PC-9 (cell line): ENCODE measurements at regions not wholly inside any gene's neighbourhood (a gene's known extent, or its start where the extent isn't known, plus 50 kb on each side); places are given as distances from the start of the nearest gene placed in this dataset.

ENCODE experiments used
- BruUV-seq: library from RNA; stranded (reverse); fragments of 400-500 nt; replicated peaks from 2 replicates; lab custom pipeline; 2021; lab: Mats Ljungman, UMichigan
- CTCF ChIA-PET: fragments of 300-600 bp; sonication (Branson Sonifier 250); formaldehyde crosslinking; loops from one replicate; lab custom pipeline; 2022; ENCODE audit warnings: antibody characterized with exemption; lab: Charles Lee
- POLR2A ChIA-PET: fragments of 300-600 bp; sonication (Branson Sonifier 250); formaldehyde crosslinking; loops from one replicate; lab custom pipeline; 2022; ENCODE audit warnings: antibody characterized with exemption; ENCODE audit not compliant: unreplicated experiment; lab: Charles Lee
- DNase-seq, 2 experiments: peaks; one replicate each; pipeline versions ENCODE4 v3.0.0 to v3.0.0-alpha.2; 2015 to 2022; ENCODE audit warnings: mixed read lengths in 1 of 2
- H2AFZ ChIP-seq: fragments of 200-600 bp; sonication (generic); 2 replicates; pipeline ENCODE4 v1.8.1; 2017; ENCODE audit warnings: antibody characterized with exemption
- H3F3A ChIP-seq: fragments of 200-600 bp; sonication (generic); 2 replicates; pipeline ENCODE4 v1.8.1; 2017; ENCODE audit warnings: antibody characterized with exemption, mild to moderate bottlenecking, low read depth; ENCODE audit not compliant: insufficient read depth
- H3K27ac ChIP-seq: fragments of 200-600 bp; sonication (generic); 2 replicates; pipeline ENCODE4 v1.6.1; 2016; ENCODE audit warnings: mixed run types
- H3K27me3 ChIP-seq: fragments of 200-600 bp; sonication (generic); 2 replicates; pipeline ENCODE4 v1.6.1; 2016; ENCODE audit warnings: low read depth, mixed run types; ENCODE audit not compliant: insufficient read depth
- H3K36me3 ChIP-seq: fragments of 200-600 bp; sonication (generic); 2 replicates; pipeline ENCODE4 v1.6.1; 2016; ENCODE audit warnings: low read depth, mixed run types
- H3K4me1 ChIP-seq: fragments of 200-600 bp; sonication (generic); replicated peaks from 2 replicates; pipeline ENCODE4 v1.6.1; 2016; ENCODE audit warnings: mixed run types; ENCODE audit not compliant: insufficient read depth
- H3K4me2 ChIP-seq: fragments of 200-600 bp; sonication (generic); 2 replicates; pipeline ENCODE4 v1.6.1; 2017; ENCODE audit warnings: mixed run types
- H3K4me3 ChIP-seq: fragments of 200-600 bp; sonication (generic); 2 replicates; pipeline ENCODE4 v1.6.1; 2016; ENCODE audit warnings: mixed run types
- H3K79me2 ChIP-seq: fragments of 200-600 bp; sonication (generic); 2 replicates; pipeline ENCODE4 v1.6.1; 2017; ENCODE audit warnings: low read depth, mixed run types
- H3K9me2 ChIP-seq: fragments of 200-600 bp; sonication (generic); 2 replicates; pipeline ENCODE4 v1.8.1; 2017; ENCODE audit warnings: mild to moderate bottlenecking; ENCODE audit not compliant: insufficient read depth
- H3K9me3 ChIP-seq: fragments of 200-600 bp; sonication (generic); 2 replicates; pipeline ENCODE4 v1.8.1; 2016; ENCODE audit warnings: low read depth; ENCODE audit not compliant: insufficient read depth
- H4K20me1 ChIP-seq: fragments of 200-600 bp; sonication (generic); 2 replicates; pipeline ENCODE4 v1.8.1; 2017; ENCODE audit not compliant: insufficient read depth
- EZH2 ChIP-seq: fragments of 200-600 bp; sonication (generic); IDR thresholded peaks from 2 replicates; pipeline ENCODE4 v1.8.0; 2017; ENCODE audit warnings: antibody characterized with exemption, low read depth
- intact Hi-C: fragments of 100-400 bp; cut with micrococcal nuclease; formaldehyde crosslinking; loops from one replicate; pipeline ENCODE4 v1.10.0; 2022; ENCODE audit not compliant: unreplicated experiment
- TF ChIP-seq, protein P1 (sequence below): fragments of 200-600 bp; sonication (generic); conservative IDR thresholded peaks from 2 replicates; pipeline ENCODE4 v1.6.1; 2017; ENCODE audit warnings: mixed run types, antibody characterized with exemption, mild to moderate bottlenecking, moderate library complexity

DNA sequence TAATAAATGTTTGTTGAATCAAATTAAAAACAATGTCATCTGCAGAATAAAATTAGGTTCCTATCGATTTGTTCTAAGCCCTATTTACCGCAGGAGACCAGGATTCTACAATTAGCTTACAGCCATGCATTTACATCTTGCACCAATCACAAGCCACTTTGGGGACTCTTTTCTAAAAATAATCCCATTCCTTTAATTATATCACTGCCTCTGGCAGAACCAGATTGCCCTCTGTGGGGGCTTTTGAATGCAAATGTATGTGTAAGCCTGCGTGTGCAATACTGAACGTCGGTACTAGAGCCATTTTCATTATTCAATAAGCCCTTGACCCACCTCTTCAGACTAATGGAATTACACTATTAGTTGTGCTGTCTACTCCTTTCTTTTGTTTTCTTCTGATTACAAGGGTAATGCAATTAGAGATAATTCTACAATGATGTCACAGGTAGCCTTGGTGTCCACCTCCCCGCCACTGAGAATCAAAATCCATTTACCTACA lies 391.3 kb upstream of the XYLT1 start:
- H3K27ac ChIP-seq, result no peak overlapping the region
- no peaks in the 10 kb centered on the region for H3K36me3 ChIP-seq
- H3K9me2 ChIP-seq, result no peaks in the 10 kb centered on the region
- H3K79me2 ChIP-seq, result no peaks in the 10 kb centered on the region
- no peaks in the 10 kb centered on the region for H3K4me1 ChIP-seq
- intact Hi-C loops, result no loop called here
- peaks cover 22% of the 10 kb centered on the region; the same call in 1 of the 2 replicates for H3K27me3 ChIP-seq
- CTCF ChIA-PET, result no interaction called here
- no peaks in the 10 kb centered on the region for H3F3A ChIP-seq
- TF ChIP-seq EZH2, result no peak
- TF ChIP-seq, protein P1, sequence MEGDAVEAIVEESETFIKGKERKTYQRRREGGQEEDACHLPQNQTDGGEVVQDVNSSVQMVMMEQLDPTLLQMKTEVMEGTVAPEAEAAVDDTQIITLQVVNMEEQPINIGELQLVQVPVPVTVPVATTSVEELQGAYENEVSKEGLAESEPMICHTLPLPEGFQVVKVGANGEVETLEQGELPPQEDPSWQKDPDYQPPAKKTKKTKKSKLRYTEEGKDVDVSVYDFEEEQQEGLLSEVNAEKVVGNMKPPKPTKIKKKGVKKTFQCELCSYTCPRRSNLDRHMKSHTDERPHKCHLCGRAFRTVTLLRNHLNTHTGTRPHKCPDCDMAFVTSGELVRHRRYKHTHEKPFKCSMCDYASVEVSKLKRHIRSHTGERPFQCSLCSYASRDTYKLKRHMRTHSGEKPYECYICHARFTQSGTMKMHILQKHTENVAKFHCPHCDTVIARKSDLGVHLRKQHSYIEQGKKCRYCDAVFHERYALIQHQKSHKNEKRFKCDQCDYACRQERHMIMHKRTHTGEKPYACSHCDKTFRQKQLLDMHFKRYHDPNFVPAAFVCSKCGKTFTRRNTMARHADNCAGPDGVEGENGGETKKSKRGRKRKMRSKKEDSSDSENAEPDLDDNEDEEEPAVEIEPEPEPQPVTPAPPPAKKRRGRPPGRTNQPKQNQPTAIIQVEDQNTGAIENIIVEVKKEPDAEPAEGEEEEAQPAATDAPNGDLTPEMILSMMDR, result no peak
- H3K9me3 ChIP-seq, result no peaks in the 10 kb centered on the region
- H3K4me2 ChIP-seq, result no peak overlapping the region
- no peak for DNase-seq
- no peaks in the 10 kb centered on the region for H4K20me1 ChIP-seq
- no peak overlapping the region for H3K4me3 ChIP-seq
- no TSS peak for BruUV-seq
- POLR2A ChIA-PET, result no interaction called here
- no peak overlapping the region for H2AFZ ChIP-seq

DNA sequence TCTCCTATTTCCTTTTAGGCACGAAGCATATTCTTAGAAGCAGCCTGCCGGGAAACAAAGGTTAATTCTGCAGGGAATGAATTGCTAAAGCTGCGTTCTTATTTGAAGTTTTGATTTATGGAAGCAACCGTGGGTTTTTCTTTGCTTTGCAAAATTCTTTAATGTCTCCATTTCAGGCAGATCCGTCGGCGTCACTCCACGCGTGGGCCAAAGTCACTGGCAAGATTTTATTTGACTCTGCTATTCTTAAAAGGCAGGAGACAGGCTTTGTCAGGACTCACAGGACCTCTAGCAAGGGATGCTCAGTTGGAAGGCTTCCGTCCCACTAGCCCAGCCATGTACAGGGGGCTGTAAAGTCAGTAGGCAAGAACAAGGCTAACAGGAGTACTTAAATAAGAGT lies 387.3 kb upstream of the XYLT1 start:
- POLR2A ChIA-PET, result no interaction called here
- no peaks in the 10 kb centered on the region for H3K79me2 ChIP-seq
- H3K4me3 ChIP-seq, result no peak overlapping the region
- CTCF ChIA-PET, result no interaction called here
- H3K27me3 ChIP-seq, result peaks cover 31% of the 10 kb centered on the region
- H3F3A ChIP-seq, result no peaks in the 10 kb centered on the region
- TF ChIP-seq, protein P1, result no peak
- TF ChIP-seq EZH2, result no peak
- H2AFZ ChIP-seq, result no peak overlapping the region
- no peak overlapping the region for H3K4me2 ChIP-seq
- DNase-seq, result no peak
- intact Hi-C loops, result no loop called here
- no peak overlapping the region for H3K27ac ChIP-seq
- no peaks in the 10 kb centered on the region for H3K4me1 ChIP-seq
- no TSS peak for BruUV-seq
- H3K36me3 ChIP-seq, result no peaks in the 10 kb centered on the region
- no peaks in the 10 kb centered on the region for H3K9me3 ChIP-seq
- H4K20me1 ChIP-seq, result no peaks in the 10 kb centered on the region
- no peaks in the 10 kb centered on the region for H3K9me2 ChIP-seq

DNA sequence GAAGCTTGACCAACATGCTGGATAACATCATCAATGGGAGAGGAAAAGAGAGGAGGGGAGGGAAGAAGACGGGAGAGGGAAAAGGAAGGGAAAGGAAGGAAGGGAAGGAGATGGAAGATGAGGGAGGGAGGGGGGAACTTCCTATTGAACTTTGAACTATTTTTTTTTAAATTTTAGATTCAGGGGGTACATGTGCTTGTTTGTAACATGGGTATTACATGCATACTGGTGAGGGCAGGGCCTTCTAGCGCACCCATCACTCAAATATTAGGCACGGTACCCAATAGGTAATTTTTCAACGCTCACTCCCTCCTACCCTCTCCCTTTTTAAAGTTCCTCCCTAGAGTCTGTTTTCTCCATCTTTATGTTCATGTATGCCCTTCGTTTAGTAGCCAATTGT lies 383.2 kb upstream of the XYLT1 start:
- H3K4me2 ChIP-seq, result no peak overlapping the region
- no peak for TF ChIP-seq EZH2
- intact Hi-C loops, result no loop called here
- no TSS peak for BruUV-seq
- H3K4me1 ChIP-seq, result no peaks in the 10 kb centered on the region
- ChIA-PET POLR2A (no interaction called here), CTCF (no interaction called here)
- no peaks in the 10 kb centered on the region for H3K79me2 ChIP-seq
- H3K9me3 ChIP-seq, result no peaks in the 10 kb centered on the region
- no peaks in the 10 kb centered on the region for H4K20me1 ChIP-seq
- H3K4me3 ChIP-seq, result no peak overlapping the region
- no peaks in the 10 kb centered on the region for H3K36me3 ChIP-seq
- no peak for DNase-seq
- no peak overlapping the region for H2AFZ ChIP-seq
- no peaks in the 10 kb centered on the region for H3K9me2 ChIP-seq
- peaks cover 44% of the 10 kb centered on the region for H3K27me3 ChIP-seq
- no peaks in the 10 kb centered on the region for H3F3A ChIP-seq
- no peak overlapping the region for H3K27ac ChIP-seq
